Right atrium auricular region (tissue), 2 donors: ENCODE measurements at regions not wholly inside any gene's neighbourhood (a gene's known extent, or its start where the extent isn't known, plus 50 kb on each side); places are given as distances from the start of the nearest gene placed in this dataset.

ENCODE experiments used
- DNase-seq: peaks from one replicate; pipeline ENCODE4 v3.0.0-alpha.2; 2019; ENCODE audit warnings: low spot score
- H3K27ac ChIP-seq, 2 donors: fragments of 200-600 bp; sonication (generic); 1 replicate in 1 of 2; 2 replicates in 1 of 2; pipeline ENCODE4 v1.5.1; 2016 to 2019
- H3K27me3 ChIP-seq, 2 donors: fragments of 200-600 bp; sonication (generic); one replicate each; pipeline versions ENCODE4 v1.5.1 to v1.6.0; 2017 to 2019
- H3K36me3 ChIP-seq: fragments of 200-600 bp; sonication (generic); one replicate; pipeline ENCODE4 v1.5.1; 2016
- H3K4me1 ChIP-seq, 2 donors: fragments of 200-600 bp; sonication (generic); one replicate each; pipeline versions ENCODE4 v1.5.1 to v1.6.0; 2017 to 2019
- H3K4me3 ChIP-seq, 2 donors: fragments of 200-600 bp; sonication (generic); 1 replicate in 1 of 2; 2 replicates in 1 of 2; pipeline ENCODE4 v1.5.1; 2017 to 2019; ENCODE audit warnings: mild to moderate bottlenecking in 1 of 2, moderate library complexity in 1 of 2
- H3K9me3 ChIP-seq, 2 donors: fragments of 200-600 bp; sonication (generic); one replicate each; pipeline ENCODE4 v1.5.1; 2019
- TF ChIP-seq, protein P1 (sequence below), 2 donors: fragments of 200-600 bp; sonication (generic); IDR thresholded peaks; one replicate each; pipeline ENCODE4 v1.5.1; 2019; ENCODE audit warnings: antibody characterized with exemption in 2 of 2

- DNase-seq: no peak
- Histone ChIP-seq H3K4me3 (no peak overlapping the region), H3K27ac (no peak overlapping the region), H3K9me3 (no peaks in the 10 kb centered on the region), H3K36me3 (no peaks in the 10 kb centered on the region), H3K4me1 (peaks cover 0 to 25% of the 10 kb centered on the region in 2 donors), H3K27me3 (no peaks in the 10 kb centered on the region)
- TF ChIP-seq, protein P1, sequence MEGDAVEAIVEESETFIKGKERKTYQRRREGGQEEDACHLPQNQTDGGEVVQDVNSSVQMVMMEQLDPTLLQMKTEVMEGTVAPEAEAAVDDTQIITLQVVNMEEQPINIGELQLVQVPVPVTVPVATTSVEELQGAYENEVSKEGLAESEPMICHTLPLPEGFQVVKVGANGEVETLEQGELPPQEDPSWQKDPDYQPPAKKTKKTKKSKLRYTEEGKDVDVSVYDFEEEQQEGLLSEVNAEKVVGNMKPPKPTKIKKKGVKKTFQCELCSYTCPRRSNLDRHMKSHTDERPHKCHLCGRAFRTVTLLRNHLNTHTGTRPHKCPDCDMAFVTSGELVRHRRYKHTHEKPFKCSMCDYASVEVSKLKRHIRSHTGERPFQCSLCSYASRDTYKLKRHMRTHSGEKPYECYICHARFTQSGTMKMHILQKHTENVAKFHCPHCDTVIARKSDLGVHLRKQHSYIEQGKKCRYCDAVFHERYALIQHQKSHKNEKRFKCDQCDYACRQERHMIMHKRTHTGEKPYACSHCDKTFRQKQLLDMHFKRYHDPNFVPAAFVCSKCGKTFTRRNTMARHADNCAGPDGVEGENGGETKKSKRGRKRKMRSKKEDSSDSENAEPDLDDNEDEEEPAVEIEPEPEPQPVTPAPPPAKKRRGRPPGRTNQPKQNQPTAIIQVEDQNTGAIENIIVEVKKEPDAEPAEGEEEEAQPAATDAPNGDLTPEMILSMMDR (IDR thresholded peaks at IDR 0.05): no peak
These were observed 193.8 kb downstream of the GADD45G start for GRCh38 chr9:89798547-89799120.

DNA sequence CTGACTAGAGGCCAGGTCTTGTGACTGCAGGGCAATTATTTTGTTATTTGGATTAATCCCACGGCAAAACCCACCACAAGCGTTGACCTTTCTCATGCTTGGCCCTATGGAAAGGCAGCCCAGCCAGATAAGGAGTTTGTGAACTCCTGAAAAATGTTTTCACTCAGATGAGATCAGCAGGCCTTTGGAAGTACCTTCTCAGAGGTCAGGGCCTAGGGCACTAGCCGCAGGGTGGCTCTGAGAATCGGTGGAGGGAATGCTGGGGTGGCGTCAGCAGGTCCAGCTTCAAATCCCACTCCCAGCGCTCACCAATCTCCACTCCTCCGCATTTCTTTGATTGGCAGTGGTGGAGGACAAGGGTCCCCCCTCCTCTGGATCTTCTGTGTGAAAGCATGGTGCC is 194.4 kb downstream of the GADD45G start:
- H3K27ac ChIP-seq: no peak overlapping the region
- H3K27me3 ChIP-seq: no peaks in the 10 kb centered on the region
- peaks cover 0 to 25% of the 10 kb centered on the region in 2 donors for H3K4me1 ChIP-seq
- H3K36me3 ChIP-seq: no peaks in the 10 kb centered on the region
- no peak overlapping the region for H3K4me3 ChIP-seq
- H3K9me3 ChIP-seq: no peaks in the 10 kb centered on the region
- TF ChIP-seq, protein P1 (IDR thresholded peaks at IDR 0.05): no peak
- no peak for DNase-seq

DNA sequence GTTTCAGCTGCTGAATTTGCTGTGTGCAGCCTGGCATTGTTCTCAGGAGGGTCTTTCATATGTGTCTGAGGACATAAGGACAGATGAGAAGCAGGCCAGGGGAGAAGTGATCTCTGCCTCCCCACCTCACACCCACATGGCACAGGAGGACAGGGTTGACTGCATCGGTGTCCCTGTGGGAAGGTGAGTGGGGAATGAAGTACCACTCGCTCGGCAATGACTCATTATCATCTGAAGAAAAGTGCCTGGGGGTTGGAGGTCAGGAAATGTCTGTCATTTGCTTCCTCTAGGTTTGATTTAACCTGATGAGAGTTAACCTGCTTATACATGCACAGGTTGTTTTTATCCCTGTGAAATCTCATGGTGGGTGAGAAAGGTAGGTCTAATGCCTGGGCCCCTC is 195.0 kb downstream of the GADD45G start:
- TF ChIP-seq, protein P1 (IDR thresholded peaks at IDR 0.05): no peak
- H3K27ac ChIP-seq: no peak overlapping the region
- H3K9me3 ChIP-seq: no peaks in the 10 kb centered on the region
- H3K36me3 ChIP-seq: no peaks in the 10 kb centered on the region
- H3K4me3 ChIP-seq: no peak overlapping the region
- H3K4me1 ChIP-seq: peaks cover 0 to 25% of the 10 kb centered on the region in 2 donors
- no peak for DNase-seq
- no peaks in the 10 kb centered on the region for H3K27me3 ChIP-seq

GRCh38 chr9:89801341-89801740 is 196.5 kb downstream of the GADD45G start:
- no peak overlapping the region for H3K4me3 ChIP-seq
- no peaks in the 10 kb centered on the region for H3K27me3 ChIP-seq
- TF ChIP-seq, protein P1 (IDR thresholded peaks at IDR 0.05): no peak
- no peaks in the 10 kb centered on the region for H3K9me3 ChIP-seq
- no peaks in the 10 kb centered on the region for H3K36me3 ChIP-seq
- peaks cover 0 to 25% of the 10 kb centered on the region in 2 donors for H3K4me1 ChIP-seq
- H3K27ac ChIP-seq: peak overlapping the region in 1 of 2 donors; percentile 19
- no peak for DNase-seq

DNA sequence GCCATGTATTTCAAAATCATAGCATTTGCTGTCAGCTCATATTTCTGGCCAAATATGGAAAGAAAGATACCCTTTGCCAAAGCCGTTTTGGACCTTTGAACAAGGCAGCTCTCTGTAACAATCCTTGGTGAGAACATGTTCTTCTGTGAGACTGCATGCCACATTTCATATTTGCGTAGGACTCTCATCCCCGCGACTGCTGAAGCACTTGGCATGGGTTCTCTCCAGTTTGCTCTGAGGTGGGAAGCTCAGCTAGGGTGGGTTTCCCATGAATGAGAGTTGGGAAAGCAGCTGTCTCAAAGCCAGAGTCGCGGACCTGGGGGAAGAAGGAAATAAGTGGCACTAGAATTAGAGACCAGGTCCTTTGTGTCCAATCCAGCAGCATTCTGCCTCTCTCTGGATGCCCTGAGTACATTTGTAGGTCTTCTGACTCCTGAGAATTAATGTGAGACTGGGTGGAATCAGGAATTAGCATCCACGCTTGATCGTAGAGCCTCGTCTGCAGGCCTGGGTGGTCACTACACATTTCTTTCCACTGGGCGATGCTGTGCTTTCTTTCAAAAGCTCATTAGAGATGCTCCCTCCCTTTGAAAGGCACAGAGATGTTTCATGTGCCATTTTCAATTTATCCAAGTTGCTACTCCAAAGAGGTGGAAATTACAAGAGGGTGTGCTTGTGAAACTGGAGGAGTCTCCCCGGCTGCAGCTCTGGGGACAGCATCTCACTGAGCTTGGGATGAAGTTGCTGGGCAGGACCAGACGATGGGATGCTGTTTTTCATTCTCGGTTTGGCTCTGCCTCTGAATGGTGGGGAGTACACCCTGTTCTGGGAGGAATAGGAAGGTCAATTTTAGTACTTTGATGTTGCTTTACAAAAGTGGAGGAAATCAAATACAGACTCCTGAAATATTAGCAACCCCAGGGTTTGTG is 197.2 kb downstream of the GADD45G start:
- Histone ChIP-seq H3K27ac (peak overlapping the region in 1 of 2 donors; percentile 19), H3K4me1 (peaks cover 0 to 25% of the 10 kb centered on the region in 2 donors), H3K9me3 (no peaks in the 10 kb centered on the region), H3K4me3 (no peak overlapping the region), H3K36me3 (no peaks in the 10 kb centered on the region), H3K27me3 (no peaks in the 10 kb centered on the region)
- TF ChIP-seq, protein P1 (IDR thresholded peaks at IDR 0.05): no peak
- no peak for DNase-seq
